Stomach smooth muscle (tissue), 2 donors: ENCODE measurements at regions not wholly inside any gene's neighbourhood (a gene's known extent, or its start where the extent isn't known, plus 50 kb on each side); places are given as distances from the start of the nearest gene placed in this dataset.

Experiments
- H3K27ac ChIP-seq: one replicate; pipeline ENCODE4 v1.7.0; 2013; ENCODE audit warnings: mild to moderate bottlenecking, low read length, inconsistent platforms
- H3K27me3 ChIP-seq, 2 donors: one replicate each; pipeline ENCODE4 v1.7.0; 2013; ENCODE audit warnings: low read length in 2 of 2; ENCODE audit not compliant: insufficient read depth in 2 of 2, control insufficient read depth in 1 of 2
- H3K36me3 ChIP-seq, 2 donors: one replicate each; pipeline ENCODE4 v1.7.0; 2013; ENCODE audit warnings: low read length in 2 of 2; ENCODE audit not compliant: control insufficient read depth in 2 of 2, insufficient read depth in 2 of 2
- H3K4me1 ChIP-seq: one replicate; pipeline ENCODE4 v1.7.0; 2013; ENCODE audit warnings: low read length; ENCODE audit not compliant: control insufficient read depth, insufficient read depth
- H3K4me3 ChIP-seq, 2 donors: one replicate each; pipeline ENCODE4 v1.7.0; 2013; ENCODE audit warnings: low read length in 2 of 2
- H3K9ac ChIP-seq, 2 donors: one replicate each; pipeline ENCODE4 v1.7.0; 2013; ENCODE audit warnings: low read length in 2 of 2, mild to moderate bottlenecking in 1 of 2
- H3K9me3 ChIP-seq, 2 donors: one replicate each; pipeline ENCODE4 v1.7.0; 2013; ENCODE audit warnings: low read length in 2 of 2; ENCODE audit not compliant: control insufficient read depth in 2 of 2
- donor health status: healthy.
- donor health status: Pancreatic carcinoma.

GRCh38 chr6:27575594-27576361 lies 102.9 kb upstream of the ZNF184 start:
- H3K36me3 ChIP-seq, result no peaks in the 10 kb centered on the region
- no peaks in the 10 kb centered on the region for H3K4me1 ChIP-seq
- H3K9me3 ChIP-seq, result no peaks in the 10 kb centered on the region
- H3K4me3 ChIP-seq, result no peak overlapping the region
- peaks cover 0 to 2% of the 10 kb centered on the region in 2 donors for H3K27me3 ChIP-seq
- H3K9ac ChIP-seq, result no peak overlapping the region
- no peak overlapping the region for H3K27ac ChIP-seq

GRCh38 chr6:27568226-27568897 lies 95.5 kb upstream of the ZNF184 start:
- Histone ChIP-seq H3K4me3 (no peak overlapping the region), H3K4me1 (no peaks in the 10 kb centered on the region), H3K36me3 (no peaks in the 10 kb centered on the region), H3K27me3 (peaks cover 27 to 28% of the 10 kb centered on the region in 2 donors), H3K9ac (no peak overlapping the region), H3K9me3 (peaks cover 0 to 4% of the 10 kb centered on the region in 2 donors), H3K27ac (no peak overlapping the region)

- Histone ChIP-seq H3K4me1 (no peaks in the 10 kb centered on the region), H3K4me3 (no peak overlapping the region), H3K27ac (no peak overlapping the region), H3K27me3 (peaks cover 34 to 37% of the 10 kb centered on the region in 2 donors), H3K9ac (no peak overlapping the region), H3K9me3 (peaks cover 0 to 4% of the 10 kb centered on the region in 2 donors), H3K36me3 (no peaks in the 10 kb centered on the region)
Observed at GRCh38 chr6:27565839-27566779, 93.2 kb upstream of the ZNF184 start.

- Histone ChIP-seq H3K9me3 (peaks cover 0 to 4% of the 10 kb centered on the region in 2 donors), H3K36me3 (no peaks in the 10 kb centered on the region), H3K4me3 (no peak overlapping the region), H3K27ac (no peak overlapping the region), H3K4me1 (no peaks in the 10 kb centered on the region), H3K9ac (no peak overlapping the region), H3K27me3 (peaks cover 43 to 54% of the 10 kb centered on the region in 2 donors)
Observed at GRCh38 chr6:27562027-27562410, 89.1 kb upstream of the ZNF184 start.

- H3K9me3 ChIP-seq, result peaks cover 0 to 3% of the 10 kb centered on the region in 2 donors
- no peaks in the 10 kb centered on the region for H3K4me1 ChIP-seq
- no peaks in the 10 kb centered on the region for H3K36me3 ChIP-seq
- no peak overlapping the region for H3K9ac ChIP-seq
- peaks cover 39 to 53% of the 10 kb centered on the region in 2 donors for H3K27me3 ChIP-seq
- H3K27ac ChIP-seq, result no peak overlapping the region
- no peak overlapping the region for H3K4me3 ChIP-seq
Observed at GRCh38 chr6:27558028-27558724, 85.3 kb upstream of the ZNF184 start.

- no peaks in the 10 kb centered on the region for H3K36me3 ChIP-seq
- no peaks in the 10 kb centered on the region for H3K4me1 ChIP-seq
- no peak overlapping the region for H3K27ac ChIP-seq
- H3K27me3 ChIP-seq, result peaks cover 35 to 55% of the 10 kb centered on the region in 2 donors
- peaks cover 0 to 3% of the 10 kb centered on the region in 2 donors for H3K9me3 ChIP-seq
- no peak overlapping the region for H3K4me3 ChIP-seq
- no peak overlapping the region for H3K9ac ChIP-seq
Observed at GRCh38 chr6:27556406-27556805, 83.5 kb upstream of the ZNF184 start.

GRCh38 chr6:27553123-27553904 lies 80.4 kb upstream of the ZNF184 start:
- Histone ChIP-seq H3K27ac (no peak overlapping the region), H3K27me3 (peaks cover 27 to 51% of the 10 kb centered on the region in 2 donors)

GRCh38 chr6:27551607-27552006 lies 78.7 kb upstream of the ZNF184 start:
- no peak overlapping the region for H3K27ac ChIP-seq
- H3K9ac ChIP-seq, result no peak overlapping the region
- no peak overlapping the region for H3K4me3 ChIP-seq
- H3K27me3 ChIP-seq, result peaks cover 29 to 50% of the 10 kb centered on the region in 2 donors
- H3K4me1 ChIP-seq, result no peaks in the 10 kb centered on the region
- H3K36me3 ChIP-seq, result no peaks in the 10 kb centered on the region
- peaks cover 3% of the 10 kb centered on the region in 2 donors for H3K9me3 ChIP-seq

More at GRCh38 chr6:27553123-27553904, 80.4 kb upstream of the ZNF184 start:
- Histone ChIP-seq H3K9me3 (peaks cover 0 to 3% of the 10 kb centered on the region in 2 donors), H3K4me1 (no peaks in the 10 kb centered on the region), H3K36me3 (no peaks in the 10 kb centered on the region), H3K4me3 (no peak overlapping the region), H3K9ac (no peak overlapping the region)

GRCh38 chr6:27550692-27551091 lies 77.8 kb upstream of the ZNF184 start:
- H3K27me3 ChIP-seq, result peaks cover 32 to 52% of the 10 kb centered on the region in 2 donors

More at GRCh38 chr6:27550692-27551091, 77.8 kb upstream of the ZNF184 start:
- no peaks in the 10 kb centered on the region for H3K4me1 ChIP-seq
- no peak overlapping the region for H3K9ac ChIP-seq
- no peak overlapping the region for H3K27ac ChIP-seq
- peaks cover 3 to 7% of the 10 kb centered on the region in 2 donors for H3K9me3 ChIP-seq
- H3K4me3 ChIP-seq, result no peak overlapping the region
- no peaks in the 10 kb centered on the region for H3K36me3 ChIP-seq
